Activated T-cell treated with anti-CD3 and anti-CD28 coated beads, Interleukin-2, amount 50 U/mL, for 24 hours (primary cell): ENCODE measurements at regions not wholly inside any gene's neighbourhood (a gene's known extent, or its start where the extent isn't known, plus 50 kb on each side); places are given as distances from the start of the nearest gene placed in this dataset.
"Not testable (repeated sequence)": the region's sequence is repeated elsewhere in the genome, so short reads cannot be mapped to it uniquely, and the experiment has no call there.

Experiments
- DNase-seq: peaks from one replicate; pipeline ENCODE4 v3.0.0-alpha.2; 2020
- H3K27ac Mint-ChIP-seq: 2 replicates; pipeline ENCODE4 v1.8.0; 2020; ENCODE audit warnings: mild to moderate bottlenecking, mixed read lengths
- H3K27me3 Mint-ChIP-seq: 2 replicates; pipeline ENCODE4 v1.8.0; 2020; ENCODE audit warnings: mixed read lengths
- H3K36me3 Mint-ChIP-seq: 2 replicates; pipeline ENCODE4 v1.8.0; 2020; ENCODE audit warnings: low read depth, mixed read lengths
- H3K4me1 Mint-ChIP-seq: 2 replicates; pipeline ENCODE4 v1.8.0; 2020; ENCODE audit warnings: low read depth, mixed read lengths
- H3K4me3 Mint-ChIP-seq: 2 replicates; pipeline ENCODE4 v1.8.0; 2020; ENCODE audit warnings: mild to moderate bottlenecking, moderate library complexity, mixed read lengths
- H3K9me3 Mint-ChIP-seq: 2 replicates; pipeline ENCODE4 v1.8.0; 2020; ENCODE audit warnings: mixed read lengths

DNA sequence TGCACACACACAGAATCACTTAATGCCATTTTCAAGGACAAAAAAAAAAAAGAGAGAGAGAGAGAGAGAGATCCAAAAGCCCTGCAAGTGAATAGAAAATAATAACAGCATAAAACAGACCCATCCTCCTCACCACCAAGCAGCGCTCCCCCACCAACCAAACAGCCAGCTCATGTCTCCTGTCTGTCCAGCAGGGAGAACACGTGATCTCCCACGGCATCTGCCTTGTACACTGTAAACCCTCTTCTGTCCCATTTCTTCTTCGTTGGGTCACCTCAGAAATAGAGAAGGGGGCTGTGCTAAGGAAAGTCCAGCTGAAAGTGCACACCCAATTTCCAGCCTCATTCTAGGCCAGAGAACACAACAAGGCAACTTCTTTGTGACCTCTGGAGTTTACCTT lies 222.5 kb downstream of the EXOC5 start:
- Mint-ChIP-seq H3K36me3 (no peaks in the 10 kb centered on the region), H3K4me1 (no peaks in the 10 kb centered on the region), H3K27ac (no peak overlapping the region), H3K27me3 (peaks cover 16% of the 10 kb centered on the region), H3K4me3 (no peak overlapping the region), H3K9me3 (no peaks in the 10 kb centered on the region)
- no peak for DNase-seq

DNA sequence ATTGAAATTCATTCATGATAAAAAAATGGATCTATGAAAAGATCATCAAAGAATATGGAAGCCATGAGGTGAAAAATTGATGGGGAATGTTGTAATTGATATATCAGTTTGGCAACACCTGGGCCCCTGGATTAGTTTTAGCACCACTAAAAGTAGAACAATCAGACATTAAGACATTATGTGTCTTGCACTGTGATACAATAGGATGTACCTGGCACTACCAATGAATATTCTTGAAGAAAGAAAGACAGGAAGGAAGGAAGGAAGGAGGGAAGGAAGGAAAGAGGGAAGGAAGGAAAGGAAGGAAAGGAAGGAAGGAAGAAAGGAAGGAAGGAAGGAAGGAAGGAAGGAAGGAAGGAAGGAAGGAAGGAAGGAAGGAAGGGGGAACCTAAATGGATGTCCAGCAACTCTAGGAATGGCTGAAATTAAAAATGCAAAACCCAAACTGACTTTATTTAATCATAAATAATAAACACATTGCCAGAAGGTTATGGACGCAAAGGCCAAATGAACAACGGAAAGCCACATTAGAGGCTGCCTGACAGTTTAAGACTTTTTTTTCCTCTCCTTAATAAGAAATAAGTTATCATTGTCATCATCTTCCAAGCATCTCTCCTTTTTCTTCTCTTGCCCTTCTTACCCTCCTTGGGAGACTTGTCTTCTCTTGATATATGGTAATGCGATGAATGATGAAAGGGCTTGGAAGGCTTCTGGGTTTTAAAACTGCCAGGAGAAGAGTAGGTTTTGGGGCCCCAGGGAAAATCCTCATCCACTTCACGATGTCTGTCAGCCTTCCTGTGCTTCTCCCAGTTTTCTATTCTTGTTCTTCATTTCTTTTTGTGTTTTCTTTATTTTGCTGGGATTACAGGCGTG lies 224.4 kb downstream of the EXOC5 start:
- H3K27ac Mint-ChIP-seq, H3K9me3 Mint-ChIP-seq, H3K4me1 Mint-ChIP-seq, H3K27me3 Mint-ChIP-seq, H3K4me3 Mint-ChIP-seq, H3K36me3 Mint-ChIP-seq, DNase-seq: not testable (repeated sequence)

DNA sequence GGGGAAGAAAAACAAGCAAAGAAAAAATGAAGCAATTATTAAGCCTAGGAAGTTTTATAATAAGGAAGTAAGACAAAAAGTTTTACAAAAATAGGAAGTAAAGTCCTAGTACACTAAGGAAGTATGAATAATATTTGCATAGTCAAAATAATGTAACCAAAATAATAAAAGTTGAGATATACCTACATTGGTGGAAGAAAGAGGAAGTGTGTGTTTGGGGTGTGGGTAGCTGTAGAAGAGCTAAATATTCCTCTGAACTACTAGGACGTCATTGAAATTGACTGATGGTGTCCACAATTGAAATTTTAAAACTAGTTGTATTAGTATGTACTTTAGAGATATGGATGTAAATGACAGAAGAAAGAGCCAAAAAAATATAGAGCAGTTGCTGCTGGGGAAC lies 228.4 kb upstream of the OTX2 start:
- Mint-ChIP-seq H3K27ac (no peak overlapping the region), H3K4me3 (no peak overlapping the region), H3K27me3 (peaks cover 14% of the 10 kb centered on the region)

DNA sequence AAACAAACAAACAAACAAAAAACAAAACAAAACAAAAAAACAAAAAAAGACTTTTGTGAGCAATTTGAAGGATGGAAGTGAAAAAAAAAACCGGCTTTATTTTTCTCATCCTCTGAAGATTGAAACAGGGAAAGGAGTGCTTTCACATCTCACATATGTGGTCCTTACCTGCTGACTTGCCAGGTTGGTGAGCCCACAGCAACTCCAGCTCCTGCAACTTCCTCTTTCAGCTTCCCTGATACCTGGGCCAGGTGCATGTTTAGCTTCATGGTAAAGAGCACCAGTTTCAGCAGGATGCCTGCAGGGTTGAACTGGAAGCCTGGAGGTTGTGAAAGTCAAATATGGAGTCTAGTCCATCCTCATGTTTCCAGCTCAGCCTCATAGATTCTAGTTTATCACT lies 221.2 kb upstream of the OTX2 start:
- Mint-ChIP-seq H3K27me3 (peaks cover 32% of the 10 kb centered on the region), H3K36me3 (no peaks in the 10 kb centered on the region), H3K4me3 (no peak overlapping the region), H3K27ac (no peak overlapping the region), H3K9me3 (peaks cover 5% of the 10 kb centered on the region), H3K4me1 (no peaks in the 10 kb centered on the region)
- no peak for DNase-seq

More for the DNA sequence above, 228.4 kb upstream of the OTX2 start:
- no peaks in the 10 kb centered on the region for H3K36me3 Mint-ChIP-seq
- H3K9me3 Mint-ChIP-seq: no peaks in the 10 kb centered on the region
- DNase-seq: no peak
- H3K4me1 Mint-ChIP-seq: no peaks in the 10 kb centered on the region

DNA sequence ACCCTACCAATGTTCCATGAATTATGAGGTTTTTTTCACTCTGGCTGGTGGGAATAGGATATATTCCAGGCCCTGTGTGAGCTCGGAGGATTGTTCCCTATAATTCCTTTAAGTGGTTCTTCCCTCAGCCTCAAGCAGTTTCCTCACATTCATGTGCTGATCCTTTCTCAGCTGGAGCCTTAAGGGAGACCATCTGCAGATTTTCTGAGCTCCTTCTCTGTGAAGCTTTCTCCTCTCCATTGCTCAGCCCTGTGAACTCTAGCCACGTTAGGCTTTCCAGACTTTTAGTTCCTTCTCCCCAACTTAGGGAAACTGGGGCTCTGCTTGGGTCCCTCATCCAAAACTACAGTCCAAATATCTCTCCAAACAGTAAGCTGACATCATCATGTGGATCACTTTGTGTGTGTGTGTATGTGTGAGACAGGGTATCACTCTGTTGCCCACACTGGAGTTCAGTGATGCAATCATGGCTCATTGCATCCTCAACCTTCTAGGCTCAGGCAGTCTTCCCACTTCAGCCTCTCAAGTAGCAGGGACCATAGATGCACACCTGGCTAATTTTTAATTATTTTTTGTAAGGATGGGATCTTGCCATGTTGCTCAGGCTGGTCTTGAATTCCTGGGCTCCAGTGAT lies 219.5 kb upstream of the OTX2 start:
- Mint-ChIP-seq H3K27ac (no peak overlapping the region), H3K4me3 (no peak overlapping the region), H3K27me3 (peaks cover 26% of the 10 kb centered on the region), H3K9me3 (peaks cover 5% of the 10 kb centered on the region), H3K36me3 (no peaks in the 10 kb centered on the region), H3K4me1 (no peaks in the 10 kb centered on the region)
- DNase-seq: no peak

DNA sequence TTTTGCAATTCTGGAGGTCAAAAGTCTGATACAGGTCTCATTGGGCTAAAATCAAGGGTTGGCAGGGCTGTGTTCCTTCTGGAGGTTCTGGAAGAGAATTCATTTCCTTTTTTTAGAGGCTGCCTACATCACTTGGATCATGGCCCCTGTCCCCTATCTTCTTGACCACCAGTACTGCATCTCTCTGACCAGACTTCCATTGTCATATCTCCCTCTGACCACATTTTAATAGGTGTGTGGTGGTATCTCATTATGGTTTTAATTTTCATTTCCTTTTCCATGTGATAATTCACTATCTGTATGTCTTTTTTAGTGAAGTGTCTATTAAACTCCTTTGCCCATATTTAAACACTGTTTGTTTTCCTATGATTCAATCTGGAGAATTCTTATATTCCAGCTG lies 215.2 kb upstream of the OTX2 start:
- no peaks in the 10 kb centered on the region for H3K4me1 Mint-ChIP-seq
- no peaks in the 10 kb centered on the region for H3K36me3 Mint-ChIP-seq
- H3K9me3 Mint-ChIP-seq: peaks cover 2% of the 10 kb centered on the region
- H3K27ac Mint-ChIP-seq: no peak overlapping the region
- DNase-seq: no peak
- H3K27me3 Mint-ChIP-seq: peaks cover 7% of the 10 kb centered on the region
- no peak overlapping the region for H3K4me3 Mint-ChIP-seq

DNA sequence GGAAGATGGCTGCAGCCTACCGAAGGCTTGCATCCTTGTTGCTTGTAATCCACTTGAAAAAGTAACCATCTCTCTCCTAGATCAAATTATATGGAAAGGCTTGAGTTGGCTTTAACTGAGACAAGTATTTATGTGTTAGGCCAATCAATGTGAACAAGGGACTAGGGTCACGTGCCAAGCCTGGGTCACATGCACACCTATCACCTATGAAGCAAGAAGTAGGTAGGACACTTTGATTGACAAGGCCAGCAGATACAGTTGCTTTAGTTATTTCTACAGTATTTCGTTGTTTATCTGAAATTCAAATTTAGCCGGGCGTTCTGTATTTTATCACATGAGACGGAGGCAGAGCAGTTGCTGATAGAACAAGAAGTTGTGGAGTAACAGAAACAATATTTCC lies 212.3 kb upstream of the OTX2 start:
- no peaks in the 10 kb centered on the region for H3K36me3 Mint-ChIP-seq
- no peak overlapping the region for H3K4me3 Mint-ChIP-seq
- peaks cover 2% of the 10 kb centered on the region for H3K9me3 Mint-ChIP-seq
- no peak overlapping the region for H3K27ac Mint-ChIP-seq
- H3K27me3 Mint-ChIP-seq: no peaks in the 10 kb centered on the region
- no peak for DNase-seq
- no peaks in the 10 kb centered on the region for H3K4me1 Mint-ChIP-seq

DNA sequence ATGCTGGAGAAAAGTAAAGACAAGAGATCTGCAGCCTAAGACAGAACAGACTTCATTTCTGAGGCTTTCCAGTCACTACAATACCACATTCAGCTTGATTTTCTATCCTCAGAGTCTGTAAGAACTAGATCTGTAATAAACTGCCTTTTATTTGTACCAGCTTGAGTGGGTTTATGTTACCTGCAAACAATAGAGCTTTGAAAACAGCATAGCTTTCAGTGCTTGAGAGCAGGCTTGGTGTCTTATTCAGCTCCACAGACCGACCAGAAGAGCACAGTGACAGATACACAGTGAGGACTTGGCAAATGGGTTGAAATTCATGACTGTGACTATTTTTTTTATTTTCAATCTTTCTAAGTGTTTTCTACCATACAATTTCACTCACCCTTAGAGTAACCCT lies 207.8 kb upstream of the OTX2 start:
- peaks cover 3% of the 10 kb centered on the region for H3K27me3 Mint-ChIP-seq
- H3K27ac Mint-ChIP-seq: no peak overlapping the region
- no peak for DNase-seq
- no peaks in the 10 kb centered on the region for H3K36me3 Mint-ChIP-seq
- peaks cover 11% of the 10 kb centered on the region for H3K9me3 Mint-ChIP-seq
- H3K4me1 Mint-ChIP-seq: no peaks in the 10 kb centered on the region
- H3K4me3 Mint-ChIP-seq: no peak overlapping the region

DNA sequence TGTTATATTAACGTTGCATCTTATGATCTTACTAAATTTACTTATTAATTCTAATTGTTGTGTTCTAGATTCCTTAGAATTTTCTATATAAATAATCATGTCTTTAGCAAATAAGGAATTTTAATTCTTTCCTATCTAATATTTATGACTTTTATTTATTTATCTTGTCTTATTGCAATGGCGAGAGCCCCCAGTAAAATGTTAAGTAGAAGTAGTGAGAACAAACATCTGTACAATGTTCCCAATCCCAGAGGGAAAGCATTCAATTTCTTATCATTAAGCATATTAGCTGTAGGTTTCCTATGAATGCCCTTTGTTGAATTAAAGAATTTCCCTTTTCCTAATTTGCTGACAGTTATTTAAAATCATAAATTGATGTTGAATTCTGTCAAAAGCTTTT lies 203.7 kb upstream of the OTX2 start:
- no peak for DNase-seq
- Mint-ChIP-seq H3K36me3 (no peaks in the 10 kb centered on the region), H3K4me3 (no peak overlapping the region), H3K9me3 (peaks cover 11% of the 10 kb centered on the region), H3K27me3 (peaks cover 14% of the 10 kb centered on the region), H3K27ac (no peak overlapping the region), H3K4me1 (no peaks in the 10 kb centered on the region)

DNA sequence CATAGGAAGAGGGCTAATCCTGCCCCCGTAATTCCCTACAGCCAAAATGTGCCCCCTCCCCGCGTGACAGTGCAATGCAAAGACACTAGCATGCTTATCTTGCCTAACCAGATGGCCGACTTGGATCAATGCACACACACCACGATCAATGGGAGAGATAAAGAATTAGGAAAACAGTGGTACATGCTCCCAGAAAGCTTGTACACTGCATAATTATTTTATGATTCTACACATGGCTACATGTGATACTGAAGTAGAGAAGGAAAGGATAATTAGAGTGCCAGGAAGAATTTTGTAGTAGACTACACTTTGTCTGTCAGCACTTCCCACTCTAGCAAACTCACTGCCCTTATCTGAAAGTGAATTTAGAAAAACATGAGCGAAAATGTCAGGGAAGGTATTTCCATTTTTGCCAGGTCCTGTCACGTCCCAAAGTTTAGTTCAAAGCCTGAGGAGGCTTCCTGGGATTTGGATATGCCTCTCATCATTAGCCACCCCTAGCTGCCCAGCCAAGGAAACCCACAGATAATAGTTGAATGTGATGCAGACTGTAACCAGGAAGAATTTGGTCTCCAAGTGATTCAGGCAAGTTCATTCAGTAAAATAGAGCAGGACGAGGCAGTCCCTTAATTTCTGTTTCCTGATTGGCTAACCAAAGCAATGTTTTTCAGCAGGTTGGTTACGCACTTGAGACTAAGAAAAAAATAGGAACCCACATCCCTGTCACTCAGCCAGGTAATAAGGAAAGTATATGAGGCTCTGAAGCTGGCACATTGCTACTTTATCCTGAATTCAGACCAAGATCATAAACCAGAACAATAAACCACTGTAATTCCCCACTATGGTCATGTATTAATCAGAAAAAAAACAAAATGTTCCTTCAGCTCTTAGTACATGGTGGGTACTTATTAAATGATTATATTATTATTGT lies 199.6 kb upstream of the OTX2 start:
- H3K4me3 Mint-ChIP-seq: no peak overlapping the region
- DNase-seq: no peak
- no peaks in the 10 kb centered on the region for H3K36me3 Mint-ChIP-seq
- H3K27ac Mint-ChIP-seq: no peak overlapping the region
- H3K9me3 Mint-ChIP-seq: peaks cover 6% of the 10 kb centered on the region
- H3K4me1 Mint-ChIP-seq: peaks cover 2% of the 10 kb centered on the region
- peaks cover 25% of the 10 kb centered on the region for H3K27me3 Mint-ChIP-seq

DNA sequence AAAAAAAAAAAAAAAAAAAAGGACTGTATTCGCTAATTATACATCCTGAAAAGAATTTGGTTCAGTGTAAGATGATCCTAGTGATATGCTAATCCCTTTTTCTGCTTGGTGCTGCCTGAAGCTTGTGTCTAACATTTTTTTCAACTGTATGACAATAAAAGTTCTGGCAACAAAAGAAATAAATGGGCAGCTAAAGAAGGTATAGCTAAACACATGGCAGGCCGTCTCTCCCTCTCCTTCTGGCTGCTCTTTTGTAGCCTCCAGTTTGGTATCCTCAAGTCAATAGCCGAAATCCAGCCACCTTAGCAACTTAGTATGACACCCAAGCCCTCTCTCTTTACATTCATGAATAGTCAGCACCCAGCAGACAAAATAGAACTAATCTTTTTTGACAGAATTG lies 198.3 kb upstream of the OTX2 start:
- no peak for DNase-seq
- H3K4me3 Mint-ChIP-seq: no peak overlapping the region
- peaks cover 24% of the 10 kb centered on the region for H3K27me3 Mint-ChIP-seq
- peaks cover 2% of the 10 kb centered on the region for H3K4me1 Mint-ChIP-seq
- no peaks in the 10 kb centered on the region for H3K36me3 Mint-ChIP-seq
- H3K9me3 Mint-ChIP-seq: peaks cover 2% of the 10 kb centered on the region
- H3K27ac Mint-ChIP-seq: no peak overlapping the region

DNA sequence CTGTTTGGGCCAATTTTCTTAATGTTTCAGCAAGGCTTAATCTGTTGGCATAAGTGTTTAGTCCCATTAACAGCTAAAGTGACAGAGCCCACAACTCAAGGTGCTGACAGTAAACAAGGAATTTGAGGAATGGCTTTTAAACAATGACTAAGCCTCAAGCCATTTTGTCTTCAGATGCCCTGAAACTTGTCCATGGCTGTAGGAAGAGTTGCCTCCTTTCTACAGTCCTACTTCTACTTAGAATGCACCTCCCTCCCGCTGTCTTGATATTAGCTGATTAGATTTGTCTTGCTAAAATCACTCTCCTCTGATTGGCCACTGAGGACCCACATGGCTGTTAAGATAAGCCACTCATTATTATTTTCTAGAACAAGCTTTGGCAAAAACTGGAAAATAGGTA lies 188.4 kb upstream of the OTX2 start:
- no peak overlapping the region for H3K27ac Mint-ChIP-seq
- H3K27me3 Mint-ChIP-seq: peaks cover 9% of the 10 kb centered on the region
- no peaks in the 10 kb centered on the region for H3K4me1 Mint-ChIP-seq
- H3K36me3 Mint-ChIP-seq: no peaks in the 10 kb centered on the region
- H3K9me3 Mint-ChIP-seq: no peaks in the 10 kb centered on the region
- no peak for DNase-seq
- H3K4me3 Mint-ChIP-seq: no peak overlapping the region

DNA sequence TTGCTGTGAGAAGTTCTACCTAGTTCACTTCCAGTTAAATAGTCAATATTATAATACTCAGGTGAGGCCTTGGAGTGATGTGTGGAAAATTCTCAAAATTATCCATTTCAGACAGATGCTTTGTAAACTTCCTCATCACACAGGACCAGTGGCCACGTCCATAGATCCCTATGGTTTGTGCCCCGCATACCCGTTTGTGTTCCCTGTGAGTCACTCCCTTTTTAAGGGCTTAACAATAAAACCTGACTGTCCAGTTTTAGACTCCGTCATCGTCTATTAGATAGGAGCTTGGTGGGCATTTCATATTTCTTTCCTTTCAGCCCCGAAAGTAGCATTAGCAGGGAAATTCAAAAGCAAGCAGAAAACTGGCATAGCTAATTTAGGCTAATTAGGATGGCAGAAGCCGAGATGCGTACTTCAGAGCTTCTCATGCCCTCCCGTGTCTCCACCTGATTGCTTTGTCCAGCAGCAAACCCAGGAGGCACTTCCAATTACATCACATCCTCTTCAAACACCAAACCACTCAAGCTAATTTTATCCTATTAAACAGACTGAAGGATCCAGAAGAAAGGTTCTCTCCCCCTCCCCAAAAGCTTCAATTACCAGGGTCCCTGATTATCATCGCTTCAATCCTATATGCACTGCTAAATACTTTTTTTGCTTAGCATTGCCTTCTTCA lies 186.6 kb upstream of the OTX2 start:
- peaks cover 3% of the 10 kb centered on the region for H3K9me3 Mint-ChIP-seq
- peaks cover 9% of the 10 kb centered on the region for H3K27me3 Mint-ChIP-seq
- H3K4me3 Mint-ChIP-seq: no peak overlapping the region
- H3K4me1 Mint-ChIP-seq: no peaks in the 10 kb centered on the region
- no peak overlapping the region for H3K27ac Mint-ChIP-seq
- no peak for DNase-seq
- no peaks in the 10 kb centered on the region for H3K36me3 Mint-ChIP-seq

DNA sequence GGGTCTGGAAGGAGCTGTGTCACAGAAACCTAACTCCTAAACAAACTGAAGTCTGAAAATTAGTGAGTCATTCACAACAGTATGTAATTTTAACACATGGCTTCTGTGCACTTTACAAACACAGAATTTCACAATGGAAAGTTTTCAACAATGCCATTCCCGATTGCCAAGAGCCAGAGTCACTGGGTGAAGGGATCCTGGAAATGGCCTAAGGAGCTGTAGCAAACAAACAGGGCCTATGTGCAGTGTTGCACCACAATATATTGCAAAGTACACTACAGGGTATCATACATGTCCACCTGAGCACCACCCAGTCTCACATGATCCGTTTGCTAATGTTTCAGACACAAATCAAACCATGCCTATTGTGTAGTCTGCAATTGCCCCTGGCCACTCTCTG lies 184.7 kb upstream of the OTX2 start:
- H3K27me3 Mint-ChIP-seq: peaks cover 9% of the 10 kb centered on the region
- peaks cover 3% of the 10 kb centered on the region for H3K9me3 Mint-ChIP-seq
- no peaks in the 10 kb centered on the region for H3K4me1 Mint-ChIP-seq
- no peaks in the 10 kb centered on the region for H3K36me3 Mint-ChIP-seq
- no peak overlapping the region for H3K27ac Mint-ChIP-seq
- no peak overlapping the region for H3K4me3 Mint-ChIP-seq
- DNase-seq: no peak
